ENCODE measurements at regions not wholly inside any gene's neighbourhood (a gene's known extent, or its start where the extent isn't known, plus 50 kb on each side); places are given as distances from the start of the nearest gene placed in this dataset.
A peak's percentile ranks its signal among the peaks of the same experiment; 100 is the strongest.

DNA sequence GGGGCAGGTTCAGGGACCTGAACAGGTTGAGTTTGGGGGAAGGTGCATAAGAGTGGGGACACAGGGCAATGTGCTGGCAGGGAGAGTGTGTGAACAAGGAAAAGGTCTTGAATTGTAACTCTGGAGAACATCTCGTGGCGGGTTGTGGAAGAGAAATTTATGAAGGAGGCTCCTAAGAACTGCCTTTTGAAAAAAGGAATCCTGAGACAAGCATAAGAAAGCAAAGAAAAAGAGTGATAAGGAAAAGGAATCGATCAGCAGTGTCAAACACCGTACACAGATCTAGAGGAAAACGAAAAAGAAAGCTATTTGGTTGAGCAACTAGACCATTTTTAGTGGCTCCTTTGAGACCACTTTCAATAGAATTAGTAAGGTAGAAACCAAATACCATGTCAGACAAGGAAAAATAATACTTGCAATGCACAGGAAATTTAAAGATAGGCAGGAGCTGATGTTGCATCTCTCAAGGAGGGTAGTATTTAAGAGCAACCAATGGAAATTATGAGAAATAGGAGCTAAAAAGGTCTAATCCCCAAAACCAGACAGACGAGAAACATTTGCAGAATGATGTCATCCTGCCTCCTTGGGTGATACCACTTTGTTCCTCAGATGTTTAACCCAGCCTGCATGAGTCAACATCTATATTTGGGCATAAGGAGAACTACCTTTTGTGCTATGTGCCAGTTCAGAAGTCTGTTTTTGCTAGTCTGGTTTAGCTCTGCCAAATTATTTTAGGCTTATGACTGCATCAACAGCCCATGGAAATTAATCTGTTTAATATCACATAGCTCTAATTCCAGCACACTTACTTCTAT lies 64.5 kb upstream of the STK38L start:
- Histone ChIP-seq H4K20me1 (ENCODE audit: control insufficient read depth, insufficient read depth) (no peaks in the 10 kb centered on the region), H3K27me3 (replicated peaks in 1 of 2; ENCODE audit: control insufficient read depth in 2 of 2, insufficient read depth in 2 of 2, low read length in 1 of 2) (no peaks in the 10 kb centered on the region), H3K79me2 (ENCODE audit: control insufficient read depth, insufficient read depth, low read length) (no peaks in the 10 kb centered on the region), H3K27ac (ENCODE audit: control insufficient read depth, insufficient read depth) (peak overlapping the region; percentile 94), H3K4me1 (ENCODE audit: control insufficient read depth, insufficient read depth, low read length) (peaks cover 37% of the 10 kb centered on the region), H3K9ac (ENCODE audit: control insufficient read depth, insufficient read depth, low read length) (peak overlapping the region; percentile 77), H3K9me3 (replicated peaks; ENCODE audit: control insufficient read depth, insufficient read depth, low read length) (no peaks in the 10 kb centered on the region), H2AFZ (ENCODE audit: control insufficient read depth, low read depth, low read length) (peak overlapping the region; percentile 72), H3K4me2 (ENCODE audit: control insufficient read depth, insufficient read depth) (peak overlapping the region; percentile 92), H3K4me3 (peak overlapping the region; percentile 23), H3K36me3 (ENCODE audit: control insufficient read depth in 2 of 2, insufficient read depth in 2 of 2, low read length in 1 of 2) (no peaks in the 10 kb centered on the region)
- SMC1A ChIA-PET (ENCODE audit: uncharacterized antibody, unreplicated experiment) = interaction anchor here (0.8 to 12.8 kb wide), 34 partner anchors 7 to 176 kb away, joined by 3 to 140 read pairs (median 8); partner anchors contain the start of gene MED21
- RAD21 ChIA-PET (ENCODE audit: unreplicated experiment) = interaction anchor here (0.7 to 5.5 kb wide), 35 partner anchors 12 to 323 kb away, joined by 3 to 85 read pairs (median 8); partner anchors contain the start of genes STK38L and TM7SF3
- intact Hi-C loops (cut with micrococcal nuclease; ENCODE audit: unreplicated experiment) = loop anchor here (1.0 to 5.0 kb wide), 3 partner anchors 28 to 43 kb away; no protein-coding TSS in a partner anchor
- peak; percentile 96 for DNase-seq (ENCODE audit: low read depth, low spot score)
- WGBS (ENCODE audit: insufficient coverage, insufficient replicate concordance, low lambda C conversion rate, missing lambda C conversion rate) = 1% methylated on average over 6 of the region's 6 CpGs
- peak; percentile 94 for ATAC-seq
- CTCF ChIA-PET = interaction anchor here (0.7 to 5.5 kb wide), 23 partner anchors 10 to 164 kb away, joined by 3 to 26 read pairs (median 4); no protein-coding TSS in a partner anchor
- TSS peak; percentile 97 for BruUV-seq (replicated peaks)
- FAIRE-seq = peak; percentile 90
- POLR2A ChIA-PET = interaction anchor here (0.5 to 3.4 kb wide), 23 partner anchors 9 to 126 kb away, joined by 3 to 20 read pairs (median 6); partner anchors contain the start of gene STK38L
- in situ Hi-C loops (cut with MboI) = no loop called here
- TF ChIP-seq HDAC2 (IDR thresholded peaks at IDR 0.05) (no peak), ZBED1 (IDR thresholded peaks at IDR 0.05; ENCODE audit: borderline replicate concordance) (peak; percentile 93; the same call in 1 of the 2 replicates), RFX5 (IDR thresholded peaks at IDR 0.05; ENCODE audit: low read depth, low read length) (no peak), ESRRA (IDR thresholded peaks at IDR 0.05; ENCODE audit: low read length) (no peak), HDAC6 (IDR thresholded peaks at IDR 0.05; ENCODE audit: unreplicated experiment) (no peak), EP300 (IDR thresholded peaks at IDR 0.05; ENCODE audit: borderline replicate concordance in 1 of 2, control insufficient read depth in 1 of 2, low read depth in 2 of 2, low read length in 2 of 2) (peak; percentile 27 to 48; a peak in 1 of 4 replicates), RELB (IDR thresholded peaks at IDR 0.05; ENCODE audit: low read depth) (0 out of 2 replicates have a peak, but pooled peaks have one; percentile 21), JUND (IDR thresholded peaks at IDR 0.05; ENCODE audit: low read depth, low read length) (peak; percentile 90), ZSCAN29 (IDR thresholded peaks at IDR 0.05) (no peak), USF1 (IDR thresholded peaks at IDR 0.05; ENCODE audit: borderline replicate concordance, extremely low read length, insufficient read depth, low read depth, low read length) (no peak), SMC3 (IDR thresholded peaks at IDR 0.05; ENCODE audit: borderline replicate concordance, low read length) (peak; percentile 1; the same call in 1 of the 2 replicates), RELA (IDR thresholded peaks at IDR 0.05; ENCODE audit: borderline replicate concordance, partially characterized antibody) (no peak), SUZ12 (IDR thresholded peaks at IDR 0.05; ENCODE audit: unreplicated experiment) (no peak), NRF1 (conservative IDR thresholded peaks at IDR 0.05; ENCODE audit: low read depth, low read length) (no peak), MTA2 (IDR thresholded peaks at IDR 0.05; ENCODE audit: low read depth) (peak; percentile 69), FOS (IDR thresholded peaks at IDR 0.05; ENCODE audit: borderline replicate concordance, extremely low read depth, insufficient read length) (no peak)
- TF ChIP-seq, protein P1, sequence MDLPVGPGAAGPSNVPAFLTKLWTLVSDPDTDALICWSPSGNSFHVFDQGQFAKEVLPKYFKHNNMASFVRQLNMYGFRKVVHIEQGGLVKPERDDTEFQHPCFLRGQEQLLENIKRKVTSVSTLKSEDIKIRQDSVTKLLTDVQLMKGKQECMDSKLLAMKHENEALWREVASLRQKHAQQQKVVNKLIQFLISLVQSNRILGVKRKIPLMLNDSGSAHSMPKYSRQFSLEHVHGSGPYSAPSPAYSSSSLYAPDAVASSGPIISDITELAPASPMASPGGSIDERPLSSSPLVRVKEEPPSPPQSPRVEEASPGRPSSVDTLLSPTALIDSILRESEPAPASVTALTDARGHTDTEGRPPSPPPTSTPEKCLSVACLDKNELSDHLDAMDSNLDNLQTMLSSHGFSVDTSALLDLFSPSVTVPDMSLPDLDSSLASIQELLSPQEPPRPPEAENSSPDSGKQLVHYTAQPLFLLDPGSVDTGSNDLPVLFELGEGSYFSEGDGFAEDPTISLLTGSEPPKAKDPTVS (IDR thresholded peaks at IDR 0.05; ENCODE audit: low read depth, low read length) = no peak
- TF ChIP-seq, protein P2, sequence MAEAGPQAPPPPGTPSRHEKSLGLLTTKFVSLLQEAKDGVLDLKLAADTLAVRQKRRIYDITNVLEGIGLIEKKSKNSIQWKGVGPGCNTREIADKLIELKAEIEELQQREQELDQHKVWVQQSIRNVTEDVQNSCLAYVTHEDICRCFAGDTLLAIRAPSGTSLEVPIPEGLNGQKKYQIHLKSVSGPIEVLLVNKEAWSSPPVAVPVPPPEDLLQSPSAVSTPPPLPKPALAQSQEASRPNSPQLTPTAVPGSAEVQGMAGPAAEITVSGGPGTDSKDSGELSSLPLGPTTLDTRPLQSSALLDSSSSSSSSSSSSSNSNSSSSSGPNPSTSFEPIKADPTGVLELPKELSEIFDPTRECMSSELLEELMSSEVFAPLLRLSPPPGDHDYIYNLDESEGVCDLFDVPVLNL (IDR thresholded peaks at IDR 0.05; ENCODE audit: low read depth, low read length) = no peak

Measured in GM12878 (cell line).